Small intestine (tissue), 7 donors: ENCODE measurements at regions not wholly inside any gene's neighbourhood (a gene's known extent, or its start where the extent isn't known, plus 50 kb on each side); places are given as distances from the start of the nearest gene placed in this dataset.

ENCODE experiments used
- DNase-seq, 2 donors: peaks; one replicate each; pipeline versions ENCODE4 v3.0.0 to v3.0.0-alpha.2; 2013
- FAIRE-seq: peaks from 2 replicates; lab custom pipeline; 2012; peaks lifted over from hg19 to GRCh38; lab: Jason Lieb, UNC
- H3K27ac ChIP-seq, 3 donors: one replicate each; pipeline ENCODE4 v1.5.1; 2013; ENCODE audit warnings: low read length in 2 of 3, mild to moderate bottlenecking in 2 of 3, control low read depth in 1 of 3, inconsistent platforms in 1 of 3, low read depth in 1 of 3, moderate library complexity in 1 of 3
- H3K27me3 ChIP-seq, 3 donors: one replicate each; pipeline ENCODE4 v1.6.1; 2013; ENCODE audit warnings: low read length in 3 of 3, inconsistent platforms in 1 of 3; ENCODE audit not compliant: control insufficient read depth in 3 of 3, insufficient read depth in 3 of 3
- H3K36me3 ChIP-seq, 3 donors: one replicate each; pipeline ENCODE4 v1.6.1; 2013; ENCODE audit warnings: low read length in 3 of 3, inconsistent platforms in 1 of 3, low read depth in 1 of 3, mild to moderate bottlenecking in 1 of 3, moderate library complexity in 1 of 3; ENCODE audit not compliant: control insufficient read depth in 3 of 3, insufficient read depth in 2 of 3
- H3K4me1 ChIP-seq, 3 donors: one replicate each; pipeline ENCODE4 v1.6.1; 2013; ENCODE audit warnings: low read length in 2 of 3, inconsistent platforms in 1 of 3, low read depth in 1 of 3, mild to moderate bottlenecking in 1 of 3, moderate library complexity in 1 of 3; ENCODE audit not compliant: control insufficient read depth in 3 of 3, insufficient read depth in 2 of 3
- H3K4me3 ChIP-seq, 3 donors: one replicate each; pipeline ENCODE4 v1.5.1; 2013; ENCODE audit warnings: low read length in 3 of 3, control low read depth in 1 of 3, inconsistent platforms in 1 of 3, low read depth in 1 of 3, mild to moderate bottlenecking in 1 of 3, moderate library complexity in 1 of 3
- H3K9me3 ChIP-seq, 2 donors: one replicate each; pipeline ENCODE4 v1.6.1; 2013; ENCODE audit warnings: low read depth in 1 of 2, low read length in 1 of 2; ENCODE audit not compliant: control insufficient read depth in 2 of 2, insufficient read depth in 1 of 2
- WGBS, 3 donors: extraction: QIAGEN DNeasy Blood & Tissue Kit; methylation state at CpG; one replicate each; pipeline ENCODE4 v1.1.7; 2013; 5-methylcytosine and 5-hydroxymethylcytosine counted together
- donor health status: healthy with polysubstance abuse.
- donor health status: control.
- donor health status: control.
- donor health status: Bipolar disorder and iron deficiency.
- donor health status: healthy.

DNA sequence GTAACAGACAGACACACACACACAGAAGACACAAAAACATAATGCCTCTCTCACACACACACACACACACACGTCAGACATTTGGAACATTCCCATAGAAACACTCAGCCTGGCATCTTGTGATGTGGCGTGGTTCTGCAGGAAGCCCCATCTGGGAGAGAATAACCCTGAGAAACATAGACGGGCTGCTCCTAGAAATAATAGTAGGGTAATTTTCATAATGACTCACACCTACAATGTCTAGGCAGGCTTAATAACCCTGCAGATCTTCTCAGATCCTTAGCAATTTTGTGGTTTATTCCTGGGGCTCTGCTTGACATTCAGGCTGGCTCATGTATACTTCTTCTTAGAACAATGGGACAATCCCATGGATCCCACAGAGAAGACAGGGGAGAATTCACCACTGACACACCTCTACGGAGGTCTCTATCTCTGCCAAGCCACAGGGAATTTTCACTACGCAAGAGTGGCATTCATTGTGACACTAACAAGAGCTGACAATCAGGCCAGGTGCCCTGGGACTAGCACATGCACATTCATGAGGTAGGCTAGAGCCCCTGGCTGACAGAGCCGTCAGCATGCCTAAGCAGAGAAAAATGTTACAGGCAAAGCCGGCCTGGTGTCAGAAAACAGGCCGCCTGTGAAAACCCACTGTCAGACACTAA is 631.5 kb upstream of the TSPY4 start:
- no peak for FAIRE-seq
- H3K27me3 ChIP-seq, result no peaks in the 10 kb centered on the region
- H3K9me3 ChIP-seq, result peaks cover 0 to 4% of the 10 kb centered on the region in 2 donors
- 80 to 89% (median 84%) methylated on average over 1 to 8 of the region's 8 CpGs for WGBS, 3 donors
- no peak overlapping the region for H3K27ac ChIP-seq
- no peaks in the 10 kb centered on the region for H3K4me1 ChIP-seq
- H3K4me3 ChIP-seq, result no peak overlapping the region
- no peaks in the 10 kb centered on the region for H3K36me3 ChIP-seq
- DNase-seq, result no peak

- H3K27ac ChIP-seq, result peak overlapping the region in 1 of 3 donors; percentile 54
- 0 to 29% methylated on average over 1 of the region's 1 CpG; no CpG with 5 or more reads in 1 of the 3 donors for WGBS, 3 donors
- H3K36me3 ChIP-seq, result no peaks in the 10 kb centered on the region
- no peaks in the 10 kb centered on the region for H3K4me1 ChIP-seq
- FAIRE-seq (no peak), DNase-seq (peak in 1 of 2 donors; percentile 48)
- no peak overlapping the region for H3K4me3 ChIP-seq
- H3K9me3 ChIP-seq, result peaks cover 0 to 2% of the 10 kb centered on the region in 2 donors
- no peaks in the 10 kb centered on the region for H3K27me3 ChIP-seq
Measured at GRCh38 chrY:8712296-8712695, 625.0 kb upstream of the TSPY4 start.

GRCh38 chrY:8715226-8715625 is 622.0 kb upstream of the TSPY4 start:
- Histone ChIP-seq H3K27me3 (no peaks in the 10 kb centered on the region), H3K4me3 (no peak overlapping the region), H3K4me1 (no peaks in the 10 kb centered on the region), H3K36me3 (no peaks in the 10 kb centered on the region), H3K9me3 (peaks cover 0 to 5% of the 10 kb centered on the region in 2 donors), H3K27ac (no peak overlapping the region)
- DNase-seq (no peak), FAIRE-seq (no peak)
- 63 to 65% methylated on average over 3 of the region's 3 CpGs; no CpG with 5 or more reads in 1 of the 3 donors for WGBS, 3 donors

- peaks cover 0 to 6% of the 10 kb centered on the region in 2 donors for H3K9me3 ChIP-seq
- H3K4me1 ChIP-seq, result no peaks in the 10 kb centered on the region
- FAIRE-seq (no peak), DNase-seq (no peak)
- 73 to 91% methylated on average over 6 of the region's 6 CpGs; no CpG with 5 or more reads in 1 of the 3 donors for WGBS, 3 donors
- H3K4me3 ChIP-seq, result no peak overlapping the region
- H3K36me3 ChIP-seq, result no peaks in the 10 kb centered on the region
- H3K27me3 ChIP-seq, result no peaks in the 10 kb centered on the region
- H3K27ac ChIP-seq, result no peak overlapping the region
Measured at GRCh38 chrY:8726616-8727015, 610.6 kb upstream of the TSPY4 start.

GRCh38 chrY:8729971-8730370 is 607.3 kb upstream of the TSPY4 start:
- peaks cover 0 to 4% of the 10 kb centered on the region in 2 donors for H3K9me3 ChIP-seq
- WGBS, 3 donors, result 62 to 63% methylated on average over 9 of the region's 9 CpGs; no CpG with 5 or more reads in 1 of the 3 donors
- no peak for FAIRE-seq
- DNase-seq, result no peak
- H3K27ac ChIP-seq, result no peak overlapping the region
- no peak overlapping the region for H3K4me3 ChIP-seq
- H3K36me3 ChIP-seq, result no peaks in the 10 kb centered on the region
- no peaks in the 10 kb centered on the region for H3K27me3 ChIP-seq
- no peaks in the 10 kb centered on the region for H3K4me1 ChIP-seq

GRCh38 chrY:8741343-8742069 is 595.8 kb upstream of the TSPY4 start:
- no peaks in the 10 kb centered on the region for H3K36me3 ChIP-seq
- H3K4me1 ChIP-seq, result no peaks in the 10 kb centered on the region
- no peak overlapping the region for H3K4me3 ChIP-seq
- FAIRE-seq (no peak), DNase-seq (no peak)
- 82 to 84% methylated on average over 21 of the region's 21 CpGs; no CpG with 5 or more reads in 1 of the 3 donors for WGBS, 3 donors
- no peaks in the 10 kb centered on the region for H3K9me3 ChIP-seq
- no peaks in the 10 kb centered on the region for H3K27me3 ChIP-seq
- H3K27ac ChIP-seq, result no peak overlapping the region

- 44 to 56% methylated on average over 7 of the region's 7 CpGs; no CpG with 5 or more reads in 1 of the 3 donors for WGBS, 3 donors
- no peak for FAIRE-seq
- Histone ChIP-seq H3K36me3 (no peaks in the 10 kb centered on the region), H3K9me3 (no peaks in the 10 kb centered on the region), H3K27me3 (no peaks in the 10 kb centered on the region), H3K4me3 (no peak overlapping the region), H3K4me1 (no peaks in the 10 kb centered on the region), H3K27ac (no peak overlapping the region)
- no peak for DNase-seq
Measured at GRCh38 chrY:8764184-8764583, 573.1 kb upstream of the TSPY4 start.

DNA sequence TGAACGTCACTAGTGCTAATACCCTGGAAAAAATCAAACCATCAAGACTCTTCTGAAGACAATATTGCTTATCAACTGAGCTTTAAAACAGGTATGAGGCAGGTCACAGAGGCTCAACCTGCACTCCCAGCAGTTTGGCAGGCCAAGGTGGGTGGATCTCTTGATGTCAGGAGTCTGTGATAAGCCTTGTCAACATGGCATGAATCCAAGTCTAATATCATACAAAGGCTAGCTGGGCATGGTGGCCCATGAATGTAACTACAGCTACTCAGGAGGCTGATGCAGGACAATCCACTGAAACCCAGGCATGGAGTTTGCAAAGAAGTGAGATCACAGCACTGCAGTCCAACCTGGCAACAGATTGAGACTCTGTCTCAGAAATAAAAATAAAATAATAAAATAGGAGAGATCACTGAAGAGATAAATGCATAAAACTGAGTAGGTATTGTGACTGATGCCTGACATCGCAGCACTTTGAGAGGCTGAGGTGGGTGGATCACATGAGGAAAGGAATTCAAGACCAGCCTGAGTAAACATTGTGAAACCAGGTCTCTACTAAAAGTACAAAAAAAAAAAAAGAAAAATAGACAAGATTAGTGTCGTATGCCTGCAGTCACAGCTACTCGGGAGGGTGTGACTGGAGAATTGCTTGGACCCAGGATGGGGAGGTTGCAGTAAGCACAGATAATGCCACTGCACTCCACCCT is 555.9 kb upstream of the TSPY4 start:
- H3K9me3 ChIP-seq, result no peaks in the 10 kb centered on the region
- H3K27me3 ChIP-seq, result no peaks in the 10 kb centered on the region
- no peaks in the 10 kb centered on the region for H3K4me1 ChIP-seq
- no peaks in the 10 kb centered on the region for H3K36me3 ChIP-seq
- DNase-seq (peak in 1 of 2 donors; percentile 82), FAIRE-seq (no peak)
- 14 to 51% methylated on average over 4 of the region's 4 CpGs; no CpG with 5 or more reads in 1 of the 3 donors for WGBS, 3 donors
- no peak overlapping the region for H3K27ac ChIP-seq
- no peak overlapping the region for H3K4me3 ChIP-seq
